Breast epithelium (tissue), 3 donors: ENCODE measurements at regions not wholly inside any gene's neighbourhood (a gene's known extent, or its start where the extent isn't known, plus 50 kb on each side); places are given as distances from the start of the nearest gene placed in this dataset.

Experiments used
- CTCF ChIP-seq, 3 donors: fragments of 450-650 bp; IDR thresholded peaks; one replicate each; pipeline ENCODE4 v1.5.1; 2016 to 2017; ENCODE audit warnings: antibody characterized with exemption in 3 of 3, mild to moderate bottlenecking in 3 of 3, moderate library complexity in 3 of 3
- POLR2AphosphoS5 ChIP-seq, 3 donors: sonication (generic); formaldehyde crosslinking; IDR thresholded peaks; one replicate each; pipeline ENCODE4 v1.6.1; 2017; ENCODE audit warnings: antibody characterized with exemption in 3 of 3

- TF ChIP-seq CTCF (IDR thresholded peaks at IDR 0.05): no peak
- no peak for TF ChIP-seq POLR2AphosphoS5 (IDR thresholded peaks at IDR 0.05)
Observed at GRCh38 chr12:104823985-104824461, 134.1 kb downstream of the SLC41A2 start.
